ENCODE measurements at regions not wholly inside any gene's neighbourhood (a gene's known extent, or its start where the extent isn't known, plus 50 kb on each side); places are given as distances from the start of the nearest gene placed in this dataset.

DNA sequence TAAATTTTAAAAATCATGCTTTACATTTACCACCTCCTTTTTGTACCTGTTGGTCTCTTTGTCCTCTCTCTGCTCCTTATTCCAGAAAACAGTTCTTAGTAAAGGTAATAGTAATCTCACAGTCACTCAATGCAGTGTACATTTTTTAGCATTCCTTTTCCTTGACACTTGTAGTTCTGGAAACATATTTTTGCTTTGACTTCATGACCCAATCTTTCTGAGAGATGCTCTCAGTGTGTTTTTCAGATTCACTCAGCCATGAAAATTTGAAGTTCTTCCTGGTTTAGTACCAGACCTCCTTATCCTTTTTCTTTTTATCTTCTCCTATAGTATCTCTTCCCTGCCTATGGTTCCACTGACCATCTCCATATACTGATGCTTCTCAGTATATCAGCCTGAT is 747.5 kb upstream of the ZEB2 start:
- H3K27ac Mint-ChIP-seq, result no peak overlapping the region
- H3K4me3 Mint-ChIP-seq (ENCODE audit: low read depth), result no peak overlapping the region
- H3K27me3 Mint-ChIP-seq, result no peaks in the 10 kb centered on the region
- H3K9me3 Mint-ChIP-seq (ENCODE audit: low read depth), result peaks cover 1% of the 10 kb centered on the region
- DNase-seq (ENCODE audit: low spot score, unreplicated experiment), result no peak
- no peak for TF ChIP-seq CTCF (IDR thresholded peaks at IDR 0.05; ENCODE audit: unreplicated experiment)
- H3K4me1 Mint-ChIP-seq (ENCODE audit: low read depth), result no peaks in the 10 kb centered on the region
- H3K36me3 Mint-ChIP-seq (ENCODE audit: insufficient read depth), result no peaks in the 10 kb centered on the region

DNA sequence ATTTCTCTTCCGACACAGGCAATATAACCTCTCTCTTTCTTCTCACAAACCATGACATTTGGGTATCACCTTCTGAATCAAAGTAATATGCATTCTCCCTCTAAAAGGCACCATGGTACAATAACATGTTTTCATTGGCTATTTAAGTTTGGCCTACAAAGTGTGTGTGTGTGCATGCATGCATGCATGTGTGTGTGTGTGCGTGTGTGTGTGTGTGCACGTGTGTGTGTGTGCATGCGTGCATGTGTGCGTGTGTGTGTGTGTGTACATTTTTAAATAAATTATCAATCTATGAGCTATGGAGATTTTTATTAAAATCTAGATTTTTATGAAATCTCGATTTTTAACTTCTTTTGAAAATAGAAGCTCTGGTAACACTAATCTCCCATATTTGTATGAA is 745.3 kb upstream of the ZEB2 start:
- Mint-ChIP-seq H3K27me3 (no peaks in the 10 kb centered on the region), H3K4me3 (ENCODE audit: low read depth) (no peak overlapping the region), H3K27ac (no peak overlapping the region), H3K4me1 (ENCODE audit: low read depth) (no peaks in the 10 kb centered on the region), H3K36me3 (ENCODE audit: insufficient read depth) (no peaks in the 10 kb centered on the region), H3K9me3 (ENCODE audit: low read depth) (no peaks in the 10 kb centered on the region)
- TF ChIP-seq CTCF (IDR thresholded peaks at IDR 0.05; ENCODE audit: unreplicated experiment), result no peak
- no peak for DNase-seq (ENCODE audit: low spot score, unreplicated experiment)

- DNase-seq (ENCODE audit: low spot score, unreplicated experiment), result no peak
- no peaks in the 10 kb centered on the region for H3K36me3 Mint-ChIP-seq (ENCODE audit: insufficient read depth)
- no peaks in the 10 kb centered on the region for H3K27me3 Mint-ChIP-seq
- H3K9me3 Mint-ChIP-seq (ENCODE audit: low read depth), result no peaks in the 10 kb centered on the region
- no peaks in the 10 kb centered on the region for H3K4me1 Mint-ChIP-seq (ENCODE audit: low read depth)
- no peak overlapping the region for H3K27ac Mint-ChIP-seq
- H3K4me3 Mint-ChIP-seq (ENCODE audit: low read depth), result no peak overlapping the region
- no peak for TF ChIP-seq CTCF (IDR thresholded peaks at IDR 0.05; ENCODE audit: unreplicated experiment)
Observed at GRCh38 chr2:145260674-145261073, 740.8 kb upstream of the ZEB2 start.

DNA sequence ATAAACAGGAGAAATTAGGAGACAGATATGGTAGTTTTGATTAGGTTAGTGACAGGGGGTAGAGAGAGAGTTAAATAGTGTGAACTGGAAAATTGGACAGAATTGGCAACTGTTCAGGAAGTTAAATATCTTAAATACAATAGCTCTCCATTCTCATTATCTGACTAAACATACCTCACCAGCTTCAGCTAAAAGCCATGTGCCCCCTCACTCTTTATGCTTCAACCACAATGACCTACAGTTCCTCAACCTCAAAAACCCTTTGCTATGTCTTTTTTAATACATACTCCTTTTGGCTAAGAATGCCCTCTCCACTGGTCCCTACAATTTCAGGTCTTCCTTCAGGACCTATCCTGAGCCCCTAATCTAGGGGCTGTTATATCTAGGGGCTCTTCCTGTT is 740.2 kb upstream of the ZEB2 start:
- no peak overlapping the region for H3K27ac Mint-ChIP-seq
- DNase-seq (ENCODE audit: low spot score, unreplicated experiment), result no peak

DNA sequence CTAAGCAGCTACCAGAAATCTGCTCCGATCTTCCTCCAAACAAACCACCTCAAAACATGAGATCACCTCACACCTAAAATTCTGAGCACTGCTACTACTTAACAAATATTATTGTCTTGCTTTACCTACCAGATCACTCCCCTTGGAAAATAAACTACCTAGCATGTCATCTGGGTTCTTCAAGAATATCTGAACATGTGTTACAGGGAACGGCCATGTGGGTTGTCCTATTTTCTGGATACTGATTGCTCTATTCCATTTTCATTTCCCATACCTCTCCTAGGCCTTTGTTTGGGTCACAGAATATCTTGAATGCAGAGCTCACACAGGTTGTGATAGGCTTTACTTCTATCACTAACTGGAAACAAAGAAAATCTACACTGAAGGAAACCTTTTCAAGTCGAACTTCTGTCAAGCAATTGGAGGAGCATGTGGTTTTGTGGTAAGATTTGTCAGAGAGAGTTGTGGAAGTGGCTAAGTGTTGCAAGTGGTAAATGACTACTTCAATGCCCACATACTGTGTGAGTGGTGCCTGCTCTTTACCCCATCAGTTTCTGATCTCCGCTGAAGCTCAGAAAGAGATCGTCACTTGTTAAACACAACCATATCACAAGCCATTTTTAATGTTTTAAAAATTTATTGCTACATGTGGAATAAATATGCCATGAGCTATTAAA is 739.1 kb upstream of the ZEB2 start:
- Mint-ChIP-seq H3K27me3 (no peaks in the 10 kb centered on the region), H3K36me3 (ENCODE audit: insufficient read depth) (no peaks in the 10 kb centered on the region), H3K4me3 (ENCODE audit: low read depth) (no peak overlapping the region), H3K27ac (no peak overlapping the region), H3K9me3 (ENCODE audit: low read depth) (peaks cover 1% of the 10 kb centered on the region), H3K4me1 (ENCODE audit: low read depth) (peaks cover 1% of the 10 kb centered on the region)
- TF ChIP-seq CTCF (IDR thresholded peaks at IDR 0.05; ENCODE audit: unreplicated experiment), result no peak
- no peak for DNase-seq (ENCODE audit: low spot score, unreplicated experiment)

More for the DNA sequence above, 740.2 kb upstream of the ZEB2 start:
- H3K4me3 Mint-ChIP-seq (ENCODE audit: low read depth), result no peak overlapping the region
- no peaks in the 10 kb centered on the region for H3K27me3 Mint-ChIP-seq
- no peaks in the 10 kb centered on the region for H3K9me3 Mint-ChIP-seq (ENCODE audit: low read depth)
- H3K4me1 Mint-ChIP-seq (ENCODE audit: low read depth), result no peaks in the 10 kb centered on the region
- TF ChIP-seq CTCF (IDR thresholded peaks at IDR 0.05; ENCODE audit: unreplicated experiment), result no peak
- H3K36me3 Mint-ChIP-seq (ENCODE audit: insufficient read depth), result no peaks in the 10 kb centered on the region

All from progenitor cell of endocrine pancreas (in vitro differentiated cells).